ENCODE measurements at regions not wholly inside any gene's neighbourhood (a gene's known extent, or its start where the extent isn't known, plus 50 kb on each side); places are given as distances from the start of the nearest gene placed in this dataset.

DNA sequence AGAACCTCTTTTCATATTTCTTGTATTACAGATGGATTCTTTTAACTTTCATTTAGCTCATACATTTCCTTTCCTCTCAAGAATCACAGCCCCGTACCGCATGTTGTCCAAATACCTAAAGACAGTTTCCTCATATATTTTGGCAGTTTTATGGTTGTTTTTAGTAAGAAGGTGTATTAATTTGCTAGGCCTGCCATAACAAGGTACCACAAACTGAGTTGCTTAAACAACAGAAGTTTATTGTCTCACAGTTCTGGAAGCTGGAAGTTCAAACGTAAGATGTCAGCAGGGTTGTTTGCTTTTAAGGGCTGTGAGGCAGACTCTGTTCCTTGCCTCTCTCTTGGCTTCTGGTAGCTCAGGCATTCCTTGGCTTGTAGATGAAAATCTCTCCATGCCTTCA lies 343.2 kb upstream of the TNP1 start:
- TF ChIP-seq, protein P1, sequence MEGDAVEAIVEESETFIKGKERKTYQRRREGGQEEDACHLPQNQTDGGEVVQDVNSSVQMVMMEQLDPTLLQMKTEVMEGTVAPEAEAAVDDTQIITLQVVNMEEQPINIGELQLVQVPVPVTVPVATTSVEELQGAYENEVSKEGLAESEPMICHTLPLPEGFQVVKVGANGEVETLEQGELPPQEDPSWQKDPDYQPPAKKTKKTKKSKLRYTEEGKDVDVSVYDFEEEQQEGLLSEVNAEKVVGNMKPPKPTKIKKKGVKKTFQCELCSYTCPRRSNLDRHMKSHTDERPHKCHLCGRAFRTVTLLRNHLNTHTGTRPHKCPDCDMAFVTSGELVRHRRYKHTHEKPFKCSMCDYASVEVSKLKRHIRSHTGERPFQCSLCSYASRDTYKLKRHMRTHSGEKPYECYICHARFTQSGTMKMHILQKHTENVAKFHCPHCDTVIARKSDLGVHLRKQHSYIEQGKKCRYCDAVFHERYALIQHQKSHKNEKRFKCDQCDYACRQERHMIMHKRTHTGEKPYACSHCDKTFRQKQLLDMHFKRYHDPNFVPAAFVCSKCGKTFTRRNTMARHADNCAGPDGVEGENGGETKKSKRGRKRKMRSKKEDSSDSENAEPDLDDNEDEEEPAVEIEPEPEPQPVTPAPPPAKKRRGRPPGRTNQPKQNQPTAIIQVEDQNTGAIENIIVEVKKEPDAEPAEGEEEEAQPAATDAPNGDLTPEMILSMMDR (optimal IDR thresholded peaks at IDR 0.05 in 1 of 3, IDR thresholded peaks at IDR 0.05 in 1 of 3, conservative IDR thresholded peaks at IDR 0.05 in 1 of 3; ENCODE audit: extremely low read depth in 1 of 3, insufficient read depth in 2 of 3, low read length in 3 of 3), result no peak
- no peak for TF ChIP-seq EZH2 (IDR thresholded peaks at IDR 0.05; ENCODE audit: low read length)

Measured in keratinocyte (primary cell).